BJ (cell line): ENCODE measurements at regions not wholly inside any gene's neighbourhood (a gene's known extent, or its start where the extent isn't known, plus 50 kb on each side); places are given as distances from the start of the nearest gene placed in this dataset.
"Not testable (repeated sequence)": the region's sequence is repeated elsewhere in the genome, so short reads cannot be mapped to it uniquely, and the experiment has no call there.

ENCODE experiments used
- CTCF ChIA-PET: fragments of 350-600 bp; formaldehyde crosslinking; extraction: SDS; loops from one replicate; lab custom pipeline; 2021; ENCODE audit warnings: antibody characterized with exemption, inconsistent platforms; lab: Yijun Ruan, JAX
- POLR2A ChIA-PET: fragments of 300-600 bp; sonication (Branson Sonifier 250); formaldehyde crosslinking; extraction: SDS; loops from one replicate; lab custom pipeline; 2021; ENCODE audit warnings: antibody characterized with exemption; lab: Charles Lee
- DNase-seq: peaks from one replicate; pipeline ENCODE4 v3.0.0-alpha.2; 2011; ENCODE audit warnings: low read depth
- H3K27me3 ChIP-seq: 2 replicates; pipeline ENCODE4 v1.6.0; 2011; ENCODE audit warnings: low read length; ENCODE audit not compliant: control insufficient read depth, insufficient read depth
- H3K36me3 ChIP-seq: 2 replicates; pipeline ENCODE4 v1.5.1; 2011; ENCODE audit warnings: low read length; ENCODE audit not compliant: control insufficient read depth, insufficient read depth
- H3K4me3 ChIP-seq: 2 replicates; pipeline ENCODE4 v1.5.1; 2011; ENCODE audit warnings: low read depth, mild to moderate bottlenecking, control low read depth, low read length
- CTCF ChIP-seq: IDR thresholded peaks from 2 replicates; pipeline ENCODE4 v1.5.1; 2011; ENCODE audit warnings: low read depth, mild to moderate bottlenecking, control low read depth, inconsistent platforms, low read length, moderate library complexity; ENCODE audit not compliant: insufficient read depth

- no peak for DNase-seq
- no peak overlapping the region for H3K4me3 ChIP-seq
- ChIA-PET POLR2A (no interaction called here), CTCF (no interaction called here)
- no peak for TF ChIP-seq CTCF
- H3K36me3 ChIP-seq, result no peaks in the 10 kb centered on the region
- H3K27me3 ChIP-seq, result peaks cover 3% of the 10 kb centered on the region; the same call in 1 of the 2 replicates
Measured at GRCh38 chr4:13797061-13797460, 169.5 kb upstream of the BOD1L1 start.

GRCh38 chr4:13815231-13815630, 187.7 kb upstream of the BOD1L1 start:
- Histone ChIP-seq H3K36me3 (no peaks in the 10 kb centered on the region), H3K4me3 (no peak overlapping the region), H3K27me3 (no peaks in the 10 kb centered on the region)
- no peak for DNase-seq
- POLR2A ChIA-PET, result no interaction called here
- no peak for TF ChIP-seq CTCF
- CTCF ChIA-PET, result interaction anchor here (1.0 kb wide), 1 partner anchor 10 kb away, joined by 3 read pairs; no protein-coding TSS in a partner anchor

- DNase-seq, result no peak
- Histone ChIP-seq H3K36me3 (no peaks in the 10 kb centered on the region), H3K27me3 (no peaks in the 10 kb centered on the region), H3K4me3 (no peak overlapping the region)
- ChIA-PET CTCF (interaction anchor here (0.8 kb wide), 1 partner anchor 30 kb away, joined by 3 read pairs; no protein-coding TSS in a partner anchor), POLR2A (no interaction called here)
- TF ChIP-seq CTCF, result no peak
Measured at GRCh38 chr4:13816472-13816871, 188.9 kb upstream of the BOD1L1 start.

GRCh38 chr4:13821522-13821921, 194.0 kb upstream of the BOD1L1 start:
- DNase-seq, result no peak
- TF ChIP-seq CTCF, result no peak
- CTCF ChIA-PET, result no interaction called here
- H3K4me3 ChIP-seq, result no peak overlapping the region
- POLR2A ChIA-PET, result no interaction called here
- no peaks in the 10 kb centered on the region for H3K36me3 ChIP-seq
- H3K27me3 ChIP-seq, result no peaks in the 10 kb centered on the region

GRCh38 chr4:13825822-13826221, 198.3 kb upstream of the BOD1L1 start:
- POLR2A ChIA-PET, H3K27me3 ChIP-seq, H3K36me3 ChIP-seq, DNase-seq, CTCF ChIA-PET, H3K4me3 ChIP-seq: not testable (repeated sequence)

GRCh38 chr4:13829457-13829856, 201.9 kb upstream of the BOD1L1 start:
- ChIA-PET POLR2A (no interaction called here), CTCF (no interaction called here)
- Histone ChIP-seq H3K4me3 (no peak overlapping the region), H3K36me3 (no peaks in the 10 kb centered on the region), H3K27me3 (no peaks in the 10 kb centered on the region; the same call in 1 of the 2 replicates)
- no peak for DNase-seq
- TF ChIP-seq CTCF, result no peak
